Tibial nerve (tissue), 4 donors: ENCODE measurements at regions not wholly inside any gene's neighbourhood (a gene's known extent, or its start where the extent isn't known, plus 50 kb on each side); places are given as distances from the start of the nearest gene placed in this dataset.

ENCODE experiments used
- DNase-seq, 2 donors: peaks; one replicate each; pipeline ENCODE4 v3.0.0-alpha.2; 2019; ENCODE audit warnings: low spot score in 2 of 2
- H3K27ac ChIP-seq, 4 donors: fragments of 200-600 bp; sonication (generic) in 3 of 4; one replicate each; pipeline ENCODE4 v1.5.1; 2017 to 2019; ENCODE audit warnings: mild to moderate bottlenecking in 1 of 4
- H3K27me3 ChIP-seq, 2 donors: fragments of 200-600 bp; sonication (generic) in 1 of 2; one replicate each; pipeline versions ENCODE4 v1.5.1 to v1.6.0; 2017 to 2019
- H3K36me3 ChIP-seq, 3 donors: fragments of 200-600 bp; sonication (generic); one replicate each; pipeline ENCODE4 v1.5.1; 2018 to 2019
- H3K4me1 ChIP-seq, 4 donors: fragments of 200-600 bp; sonication (generic) in 3 of 4; one replicate each; pipeline ENCODE4 v1.5.1; 2017 to 2019
- H3K4me3 ChIP-seq, 4 donors: fragments of 200-600 bp; sonication (generic) in 3 of 4; one replicate each; pipeline ENCODE4 v1.5.1; 2017 to 2019; ENCODE audit warnings: mild to moderate bottlenecking in 1 of 4, moderate library complexity in 1 of 4
- H3K9me3 ChIP-seq, 4 donors: fragments of 200-600 bp; sonication (generic) in 3 of 4; one replicate each; pipeline ENCODE4 v1.5.1; 2017 to 2019
- EP300 ChIP-seq, 2 donors: sonication (generic); formaldehyde crosslinking; IDR thresholded peaks; one replicate each; pipeline ENCODE4 v1.6.1; 2017; ENCODE audit warnings: antibody characterized with exemption in 2 of 2, mild to moderate bottlenecking in 1 of 2
- POLR2A ChIP-seq, 2 donors: fragments of 450-650 bp; IDR thresholded peaks; one replicate each; pipeline ENCODE4 v1.6.1; 2017; ENCODE audit warnings: antibody characterized with exemption in 2 of 2, mild to moderate bottlenecking in 2 of 2, moderate library complexity in 2 of 2
- WGBS, 2 donors: methylation state at CpG; one replicate each; pipeline ENCODE4 v1.1.5; 2018; 5-methylcytosine and 5-hydroxymethylcytosine counted together
- TF ChIP-seq, protein P1 (sequence below), 5 experiments: fragments of 200-600 bp in 3 of 5; fragments of 450-650 bp in 2 of 5; sonication (generic) in 3 of 5; IDR thresholded peaks; one replicate each; pipeline ENCODE4 v1.5.1; 2016 to 2019; ENCODE audit warnings: antibody characterized with exemption in 5 of 5, mild to moderate bottlenecking in 3 of 5, moderate library complexity in 2 of 5

- Histone ChIP-seq H3K4me3 (no peak overlapping the region), H3K27me3 (no peaks in the 10 kb centered on the region), H3K36me3 (no peaks in the 10 kb centered on the region), H3K4me1 (peaks cover 0 to 12% (median 0%) of the 10 kb centered on the region in 4 donors), H3K27ac (no peak overlapping the region), H3K9me3 (peaks cover 0 to 38% (median 0%) of the 10 kb centered on the region in 4 donors)
- DNase-seq: no peak
- WGBS, 2 donors: 75 to 83% methylated on average over 1 of the region's 1 CpG
- TF ChIP-seq POLR2A (IDR thresholded peaks at IDR 0.05) (no peak), EP300 (IDR thresholded peaks at IDR 0.05) (no peak)
- TF ChIP-seq, protein P1, sequence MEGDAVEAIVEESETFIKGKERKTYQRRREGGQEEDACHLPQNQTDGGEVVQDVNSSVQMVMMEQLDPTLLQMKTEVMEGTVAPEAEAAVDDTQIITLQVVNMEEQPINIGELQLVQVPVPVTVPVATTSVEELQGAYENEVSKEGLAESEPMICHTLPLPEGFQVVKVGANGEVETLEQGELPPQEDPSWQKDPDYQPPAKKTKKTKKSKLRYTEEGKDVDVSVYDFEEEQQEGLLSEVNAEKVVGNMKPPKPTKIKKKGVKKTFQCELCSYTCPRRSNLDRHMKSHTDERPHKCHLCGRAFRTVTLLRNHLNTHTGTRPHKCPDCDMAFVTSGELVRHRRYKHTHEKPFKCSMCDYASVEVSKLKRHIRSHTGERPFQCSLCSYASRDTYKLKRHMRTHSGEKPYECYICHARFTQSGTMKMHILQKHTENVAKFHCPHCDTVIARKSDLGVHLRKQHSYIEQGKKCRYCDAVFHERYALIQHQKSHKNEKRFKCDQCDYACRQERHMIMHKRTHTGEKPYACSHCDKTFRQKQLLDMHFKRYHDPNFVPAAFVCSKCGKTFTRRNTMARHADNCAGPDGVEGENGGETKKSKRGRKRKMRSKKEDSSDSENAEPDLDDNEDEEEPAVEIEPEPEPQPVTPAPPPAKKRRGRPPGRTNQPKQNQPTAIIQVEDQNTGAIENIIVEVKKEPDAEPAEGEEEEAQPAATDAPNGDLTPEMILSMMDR (IDR thresholded peaks at IDR 0.05): no peak
These were observed 236.2 kb upstream of the KAZN start for GRCh38 chr1:14362331-14362730.

DNA sequence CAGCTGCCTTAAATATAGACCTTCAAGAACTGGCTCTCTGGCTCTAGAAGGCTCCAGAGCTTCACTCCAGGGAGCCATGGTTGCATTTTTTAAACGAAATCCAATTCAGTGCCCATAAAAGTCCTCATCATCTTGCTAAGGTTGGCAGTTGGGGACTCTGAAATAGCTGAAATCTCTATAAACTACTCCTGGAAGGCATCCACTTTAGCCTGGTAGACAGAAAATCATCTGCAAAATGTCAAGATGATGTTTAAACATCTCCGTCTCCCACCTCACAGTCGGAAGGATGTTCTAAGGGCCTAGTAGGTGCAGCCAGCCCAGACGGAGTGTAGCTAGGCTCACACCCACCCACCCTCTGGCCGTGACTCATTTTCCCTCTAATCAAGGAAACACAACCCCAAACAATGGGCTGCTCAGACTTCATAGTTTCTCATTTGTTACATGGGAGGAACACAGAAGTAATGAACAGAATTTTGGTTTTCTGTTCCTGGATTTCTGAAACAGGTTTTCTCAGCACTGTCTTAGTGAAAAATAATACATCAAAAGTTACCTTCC, 235.4 kb upstream of the KAZN start:
- H3K27ac ChIP-seq: no peak overlapping the region
- TF ChIP-seq POLR2A (IDR thresholded peaks at IDR 0.05) (no peak), EP300 (IDR thresholded peaks at IDR 0.05) (no peak)
- TF ChIP-seq, protein P1 (IDR thresholded peaks at IDR 0.05): no peak
- DNase-seq: no peak
- no peaks in the 10 kb centered on the region for H3K27me3 ChIP-seq
- H3K4me1 ChIP-seq: peaks cover 0 to 12% (median 0%) of the 10 kb centered on the region in 4 donors
- no peak overlapping the region for H3K4me3 ChIP-seq
- no peaks in the 10 kb centered on the region for H3K36me3 ChIP-seq
- peaks cover 0 to 30% (median 0%) of the 10 kb centered on the region in 4 donors for H3K9me3 ChIP-seq
- 42 to 52% methylated on average over 5 of the region's 5 CpGs for WGBS, 2 donors

- H3K4me1 ChIP-seq: peaks cover 0 to 12% (median 0%) of the 10 kb centered on the region in 4 donors
- no peaks in the 10 kb centered on the region for H3K36me3 ChIP-seq
- TF ChIP-seq POLR2A (IDR thresholded peaks at IDR 0.05) (no peak), EP300 (IDR thresholded peaks at IDR 0.05) (no peak)
- TF ChIP-seq, protein P1 (IDR thresholded peaks at IDR 0.05): no peak
- 69 to 75% methylated on average over 11 of the region's 11 CpGs for WGBS, 2 donors
- no peak overlapping the region for H3K4me3 ChIP-seq
- no peak for DNase-seq
- H3K27me3 ChIP-seq: no peaks in the 10 kb centered on the region
- peaks cover 0 to 28% (median 0%) of the 10 kb centered on the region in 4 donors for H3K9me3 ChIP-seq
- no peak overlapping the region for H3K27ac ChIP-seq
These were observed 234.6 kb upstream of the KAZN start for GRCh38 chr1:14363707-14364413.

DNA sequence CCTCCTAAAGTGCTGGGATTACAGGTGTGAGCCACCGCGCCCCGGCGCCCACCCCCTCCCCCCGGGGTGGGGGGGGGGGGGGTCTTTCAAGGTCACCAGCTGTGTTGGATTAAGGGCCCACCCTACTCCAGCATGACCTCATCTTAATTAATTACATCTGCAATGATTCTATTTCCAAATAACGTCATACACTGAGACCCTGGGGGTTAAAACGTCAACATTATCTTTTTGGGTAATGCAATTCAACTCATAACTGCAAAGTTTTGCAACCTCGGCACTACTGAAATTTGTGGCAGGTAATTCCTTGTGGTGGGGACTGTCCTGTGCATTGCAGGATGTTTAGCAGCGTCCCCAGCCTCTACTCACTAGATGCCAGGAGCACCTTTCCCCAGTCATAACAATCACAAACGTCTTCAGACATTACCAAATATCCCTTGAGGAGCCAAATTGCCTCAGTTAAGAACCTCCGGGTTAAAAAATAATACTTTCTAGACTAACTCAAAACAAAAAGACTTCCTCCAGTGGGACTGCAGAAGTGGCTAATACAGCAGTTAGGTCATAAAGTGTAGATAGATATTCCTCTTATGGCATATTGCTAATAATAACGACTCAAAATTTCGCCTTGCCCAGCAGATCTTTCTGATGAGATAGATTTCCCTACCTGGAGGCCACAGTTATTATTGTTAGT, 233.0 kb upstream of the KAZN start:
- H3K27ac ChIP-seq: no peak overlapping the region
- H3K4me3 ChIP-seq: no peak overlapping the region
- no peak for DNase-seq
- H3K9me3 ChIP-seq: peaks cover 0 to 16% (median 0%) of the 10 kb centered on the region in 4 donors
- H3K36me3 ChIP-seq: no peaks in the 10 kb centered on the region
- no peaks in the 10 kb centered on the region for H3K27me3 ChIP-seq
- no peak for TF ChIP-seq POLR2A (IDR thresholded peaks at IDR 0.05)
- TF ChIP-seq, protein P1 (IDR thresholded peaks at IDR 0.05): no peak
- TF ChIP-seq EP300 (IDR thresholded peaks at IDR 0.05): no peak
- H3K4me1 ChIP-seq: peaks cover 0 to 12% (median 0%) of the 10 kb centered on the region in 4 donors
- 55 to 60% methylated on average over 12 to 13 of the region's 13 CpGs for WGBS, 2 donors
